DND-41 (cell line): ENCODE measurements at regions not wholly inside any gene's neighbourhood (a gene's known extent, or its start where the extent isn't known, plus 50 kb on each side); places are given as distances from the start of the nearest gene placed in this dataset.

ENCODE experiments used
- ATAC-seq: fragments of 200-7000 bp; cut with Tn5 transposase; 3 replicates; pipeline ENCODE4 v1.9.1; 2021; ENCODE audit warnings: low read depth; ENCODE audit not compliant: insufficient read depth
- DNase-seq: peaks from one replicate; pipeline ENCODE4 v3.0.0-alpha.2; 2020
- H2AFZ ChIP-seq: 2 replicates; pipeline ENCODE4 v1.6.0; 2012; ENCODE audit warnings: low read depth, low read length
- H3K27ac ChIP-seq: 2 replicates; pipeline ENCODE4 v1.5.1; 2012; ENCODE audit warnings: low read length, inconsistent platforms
- H3K27me3 ChIP-seq: fragments of 200-600 bp; sonication (generic); 2 replicates; pipeline ENCODE4 v1.6.0; 2012; ENCODE audit warnings: low read length, mild to moderate bottlenecking, inconsistent platforms; ENCODE audit not compliant: insufficient read depth, poor library complexity
- H3K36me3 ChIP-seq: 2 replicates; pipeline ENCODE4 v1.5.1; 2012; ENCODE audit warnings: low read length, inconsistent platforms; ENCODE audit not compliant: insufficient read depth
- H3K4me1 ChIP-seq: 2 replicates; pipeline ENCODE4 v1.5.1; 2012; ENCODE audit warnings: mild to moderate bottlenecking, low read length; ENCODE audit not compliant: insufficient read depth
- H3K4me2 ChIP-seq: 2 replicates; pipeline ENCODE4 v1.6.0; 2012; ENCODE audit warnings: mild to moderate bottlenecking, moderate library complexity, low read length, inconsistent platforms; ENCODE audit not compliant: insufficient read depth
- H3K4me3 ChIP-seq, 2 experiments: fragments of 200-600 bp in 1 of 2; shearing (Covaris generic) in 1 of 2; 2 replicates each; pipeline ENCODE4 v1.5.1; 2012 to 2016; ENCODE audit warnings: inconsistent platforms in 2 of 2, low read length in 2 of 2, mild to moderate bottlenecking in 2 of 2, low read depth in 1 of 2, moderate library complexity in 1 of 2
- H3K79me2 ChIP-seq: 2 replicates; pipeline ENCODE4 v1.6.0; 2012; ENCODE audit warnings: low read length, inconsistent platforms; ENCODE audit not compliant: insufficient read depth
- H3K9ac ChIP-seq: 2 replicates; pipeline ENCODE4 v1.6.0; 2012; ENCODE audit warnings: low read depth, mild to moderate bottlenecking, inconsistent platforms, low read length, moderate library complexity
- H3K9me3 ChIP-seq: 2 replicates; pipeline ENCODE4 v1.5.1; 2012; ENCODE audit warnings: low read length, moderate library complexity, mild to moderate bottlenecking, inconsistent platforms; ENCODE audit not compliant: insufficient read depth, severe bottlenecking
- H4K20me1 ChIP-seq: 2 replicates; pipeline ENCODE4 v1.6.0; 2012; ENCODE audit warnings: low read length; ENCODE audit not compliant: insufficient read depth
- EZH2 ChIP-seq: IDR thresholded peaks from 3 replicates; pipeline ENCODE4 v1.6.1; 2012; ENCODE audit warnings: borderline replicate concordance, low read depth, mild to moderate bottlenecking, moderate library complexity, low read length, inconsistent platforms; ENCODE audit not compliant: severe bottlenecking
- TF ChIP-seq, protein P1 (sequence below): IDR thresholded peaks from 2 replicates; pipeline ENCODE4 v1.5.1; 2012; ENCODE audit warnings: borderline replicate concordance, low read length, moderate library complexity, mild to moderate bottlenecking; ENCODE audit not compliant: poor library complexity, severe bottlenecking; ENCODE audit errors: extremely low read depth

DNA sequence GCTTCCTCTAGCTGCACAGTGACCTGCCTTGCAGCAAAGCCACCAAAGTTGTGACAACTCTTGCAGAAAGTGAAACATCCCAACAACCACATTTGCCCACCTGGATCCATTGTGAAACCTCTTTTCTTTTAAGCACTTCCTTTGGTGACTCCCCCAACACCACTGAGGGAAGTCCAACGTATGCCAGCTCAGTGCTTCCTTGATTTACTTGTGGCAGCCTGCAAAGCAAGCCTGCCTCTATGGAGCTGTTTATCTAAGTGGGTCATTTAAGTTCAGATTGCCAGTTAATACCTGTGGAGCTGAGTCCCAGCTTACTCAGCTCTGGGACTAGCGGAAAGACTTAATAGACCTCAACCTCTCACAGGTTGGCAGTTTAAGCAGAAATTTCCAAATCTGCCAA is 230.8 kb upstream of the GHITM start:
- H3K4me2 ChIP-seq: no peak overlapping the region
- H3K4me3 ChIP-seq: no peak overlapping the region
- H4K20me1 ChIP-seq: no peaks in the 10 kb centered on the region
- peaks cover 15% of the 10 kb centered on the region for H3K27me3 ChIP-seq
- no peaks in the 10 kb centered on the region for H3K9me3 ChIP-seq
- no peak overlapping the region for H3K27ac ChIP-seq
- TF ChIP-seq, protein P1, sequence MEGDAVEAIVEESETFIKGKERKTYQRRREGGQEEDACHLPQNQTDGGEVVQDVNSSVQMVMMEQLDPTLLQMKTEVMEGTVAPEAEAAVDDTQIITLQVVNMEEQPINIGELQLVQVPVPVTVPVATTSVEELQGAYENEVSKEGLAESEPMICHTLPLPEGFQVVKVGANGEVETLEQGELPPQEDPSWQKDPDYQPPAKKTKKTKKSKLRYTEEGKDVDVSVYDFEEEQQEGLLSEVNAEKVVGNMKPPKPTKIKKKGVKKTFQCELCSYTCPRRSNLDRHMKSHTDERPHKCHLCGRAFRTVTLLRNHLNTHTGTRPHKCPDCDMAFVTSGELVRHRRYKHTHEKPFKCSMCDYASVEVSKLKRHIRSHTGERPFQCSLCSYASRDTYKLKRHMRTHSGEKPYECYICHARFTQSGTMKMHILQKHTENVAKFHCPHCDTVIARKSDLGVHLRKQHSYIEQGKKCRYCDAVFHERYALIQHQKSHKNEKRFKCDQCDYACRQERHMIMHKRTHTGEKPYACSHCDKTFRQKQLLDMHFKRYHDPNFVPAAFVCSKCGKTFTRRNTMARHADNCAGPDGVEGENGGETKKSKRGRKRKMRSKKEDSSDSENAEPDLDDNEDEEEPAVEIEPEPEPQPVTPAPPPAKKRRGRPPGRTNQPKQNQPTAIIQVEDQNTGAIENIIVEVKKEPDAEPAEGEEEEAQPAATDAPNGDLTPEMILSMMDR: no peak
- TF ChIP-seq EZH2: no peak
- H3K36me3 ChIP-seq: no peaks in the 10 kb centered on the region
- H3K4me1 ChIP-seq: no peaks in the 10 kb centered on the region
- H3K79me2 ChIP-seq: no peaks in the 10 kb centered on the region
- ATAC-seq (no peak), DNase-seq (no peak)
- H3K9ac ChIP-seq: no peak overlapping the region
- H2AFZ ChIP-seq: no peak overlapping the region

DNA sequence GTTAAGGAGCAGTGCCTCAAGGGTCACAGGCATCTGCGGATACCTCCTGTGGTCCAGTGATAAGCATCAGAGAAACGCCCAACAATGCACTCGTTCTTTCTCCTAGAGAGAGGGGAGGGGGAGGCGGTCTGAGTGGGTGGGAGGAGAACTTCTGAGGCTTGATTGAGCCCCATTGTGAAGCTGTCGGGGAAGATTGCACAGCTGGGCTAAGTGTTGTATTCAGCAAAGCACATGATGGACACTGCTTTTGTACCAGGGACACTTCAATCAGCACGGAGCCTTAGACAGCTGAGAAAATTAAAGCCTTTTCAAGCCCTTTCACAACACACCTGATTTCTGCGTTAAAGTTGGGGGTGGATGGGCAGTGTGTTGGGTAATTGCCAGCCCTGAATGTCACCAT is 230.3 kb upstream of the GHITM start:
- no peak overlapping the region for H2AFZ ChIP-seq
- TF ChIP-seq, protein P1: no peak
- no peak for TF ChIP-seq EZH2
- no peaks in the 10 kb centered on the region for H3K4me1 ChIP-seq
- ATAC-seq (no peak), DNase-seq (no peak)
- H3K4me3 ChIP-seq: no peak overlapping the region
- H4K20me1 ChIP-seq: no peaks in the 10 kb centered on the region
- no peaks in the 10 kb centered on the region for H3K79me2 ChIP-seq
- H3K27ac ChIP-seq: no peak overlapping the region
- no peak overlapping the region for H3K4me2 ChIP-seq
- no peaks in the 10 kb centered on the region for H3K9me3 ChIP-seq
- no peak overlapping the region for H3K9ac ChIP-seq
- peaks cover 15% of the 10 kb centered on the region for H3K27me3 ChIP-seq
- no peaks in the 10 kb centered on the region for H3K36me3 ChIP-seq

DNA sequence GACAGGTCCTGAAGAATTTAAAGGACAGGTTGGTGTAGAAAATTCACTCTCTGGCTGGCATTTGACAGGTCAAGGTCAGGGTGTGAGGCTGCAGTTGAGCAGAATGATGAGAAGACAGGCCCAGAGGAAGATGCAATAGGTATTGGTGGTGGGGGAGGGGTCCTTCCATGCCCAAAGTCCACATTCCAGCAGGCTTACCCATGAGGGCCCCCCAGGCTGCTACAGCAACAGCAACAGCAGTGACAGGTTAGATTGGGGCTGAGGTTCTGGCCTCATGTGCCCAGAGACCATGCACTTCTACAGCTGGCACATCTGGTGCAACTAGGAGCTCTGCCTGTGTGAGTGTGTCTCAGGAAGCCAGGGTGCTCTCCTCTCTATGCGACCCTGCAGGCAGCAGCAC is 223.5 kb upstream of the GHITM start:
- H3K9ac ChIP-seq: no peak overlapping the region
- no peaks in the 10 kb centered on the region for H3K36me3 ChIP-seq
- no peak overlapping the region for H3K4me2 ChIP-seq
- TF ChIP-seq, protein P1: no peak
- TF ChIP-seq EZH2: no peak
- no peak overlapping the region for H3K27ac ChIP-seq
- no peaks in the 10 kb centered on the region for H4K20me1 ChIP-seq
- ATAC-seq (no peak), DNase-seq (no peak)
- H3K4me3 ChIP-seq: no peak overlapping the region
- H3K9me3 ChIP-seq: no peaks in the 10 kb centered on the region
- no peaks in the 10 kb centered on the region for H3K79me2 ChIP-seq
- H3K4me1 ChIP-seq: no peaks in the 10 kb centered on the region
- peaks cover 10% of the 10 kb centered on the region for H3K27me3 ChIP-seq
- no peak overlapping the region for H2AFZ ChIP-seq
